ENCODE measurements at regions not wholly inside any gene's neighbourhood (a gene's known extent, or its start where the extent isn't known, plus 50 kb on each side); places are given as distances from the start of the nearest gene placed in this dataset.

DNA sequence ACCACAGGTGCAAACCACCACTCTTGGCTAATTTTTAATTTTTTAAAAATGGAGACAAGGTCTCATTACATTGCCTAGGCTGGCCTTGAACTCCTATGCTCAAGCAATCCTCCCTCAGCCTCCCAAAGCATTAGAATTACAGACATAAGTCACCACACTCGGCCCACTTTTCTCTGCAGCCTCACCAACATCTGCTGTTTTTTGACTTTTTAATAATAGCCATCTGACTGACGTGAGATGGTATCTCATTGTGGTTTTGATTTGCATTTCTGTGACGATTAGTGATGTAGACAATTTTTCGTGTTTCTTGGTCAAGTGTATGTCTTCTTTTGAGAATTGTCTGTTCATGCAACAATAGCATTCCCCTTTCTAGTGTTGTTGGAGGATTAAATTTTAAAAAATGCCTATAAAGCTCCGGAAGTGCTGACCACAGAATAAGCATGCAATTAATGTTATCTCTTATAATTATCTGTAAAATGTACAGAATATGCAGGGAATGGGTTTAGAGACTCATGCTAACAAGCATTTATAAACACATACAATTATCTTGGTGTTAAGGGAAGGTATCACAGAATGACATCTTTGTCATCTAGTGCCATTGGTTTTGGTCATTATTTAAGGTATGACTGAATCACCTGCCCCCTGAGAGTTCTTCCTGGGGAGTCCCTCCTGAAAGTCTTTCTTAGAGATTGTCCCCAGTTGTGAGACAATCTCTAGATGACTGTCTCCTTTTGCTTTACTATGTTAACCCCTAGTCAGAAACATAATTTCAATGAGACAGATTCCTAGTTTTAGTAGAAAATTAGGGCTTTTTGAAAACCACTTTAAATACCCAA lies 118.5 kb upstream of the SERTM1 start:
- Histone ChIP-seq H3K9me3 (no peaks in the 10 kb centered on the region), H4K20me1 (ENCODE audit: insufficient read depth) (no peaks in the 10 kb centered on the region), H3K36me3 (replicated peaks in 1 of 2; ENCODE audit: control insufficient read depth in 1 of 2, insufficient read depth in 2 of 2, low read length in 1 of 2) (no peaks in the 10 kb centered on the region), H3K4me1 (ENCODE audit: control insufficient read depth in 1 of 2, insufficient read depth in 2 of 2, low read depth in 1 of 2, low read length in 1 of 2) (peaks cover 0 to 7% of the 10 kb centered on the region in 2 experiments; a peak in 1 of 4 replicates), H3K4me2 (no peak overlapping the region), H3K4me3 (ENCODE audit: low read depth in 2 of 2, low read length in 1 of 2) (no peak overlapping the region), H3F3A (replicated peaks; ENCODE audit: insufficient read depth) (no peaks in the 10 kb centered on the region), H3K27ac (ENCODE audit: low read depth in 2 of 2, low read length in 1 of 2) (no peak overlapping the region), H2AFZ (ENCODE audit: low read depth) (no peak overlapping the region), H3K9ac (no peak overlapping the region), H3K79me2 (ENCODE audit: insufficient read depth) (no peaks in the 10 kb centered on the region), H3K9me2 (no peaks in the 10 kb centered on the region), H3K27me3 (ENCODE audit: insufficient read depth) (no peaks in the 10 kb centered on the region; the same call in 1 of the 2 replicates)
- ChIA-PET CTCF (no interaction called here), POLR2A (no interaction called here)
- WGBS (ENCODE audit: low lambda C conversion rate): 9% methylated on average over 5 of the region's 5 CpGs
- no peak for DNase-seq
- TF ChIP-seq JUND (IDR thresholded peaks at IDR 0.05) (no peak), SMC3 (IDR thresholded peaks at IDR 0.05; ENCODE audit: low read depth, low read length) (no peak), FOXM1 (IDR thresholded peaks at IDR 0.05; ENCODE audit: low read depth) (no peak), RFX5 (IDR thresholded peaks at IDR 0.05; ENCODE audit: low read length) (no peak), GABPA (IDR thresholded peaks at IDR 0.05; ENCODE audit: low read depth) (no peak), EZH2phosphoT487 (IDR thresholded peaks at IDR 0.05; ENCODE audit: borderline replicate concordance, low read depth) (no peak), TEAD4 (IDR thresholded peaks at IDR 0.05; ENCODE audit: borderline replicate concordance, insufficient read depth) (no peak), NFIC (IDR thresholded peaks at IDR 0.05; ENCODE audit: borderline replicate concordance) (no peak), FOSL2 (IDR thresholded peaks at IDR 0.05; ENCODE audit: borderline replicate concordance, low read depth) (no peak), TAF1 (IDR thresholded peaks at IDR 0.05; ENCODE audit: borderline replicate concordance, low read depth, low read length) (no peak)
- TF ChIP-seq, protein P1, sequence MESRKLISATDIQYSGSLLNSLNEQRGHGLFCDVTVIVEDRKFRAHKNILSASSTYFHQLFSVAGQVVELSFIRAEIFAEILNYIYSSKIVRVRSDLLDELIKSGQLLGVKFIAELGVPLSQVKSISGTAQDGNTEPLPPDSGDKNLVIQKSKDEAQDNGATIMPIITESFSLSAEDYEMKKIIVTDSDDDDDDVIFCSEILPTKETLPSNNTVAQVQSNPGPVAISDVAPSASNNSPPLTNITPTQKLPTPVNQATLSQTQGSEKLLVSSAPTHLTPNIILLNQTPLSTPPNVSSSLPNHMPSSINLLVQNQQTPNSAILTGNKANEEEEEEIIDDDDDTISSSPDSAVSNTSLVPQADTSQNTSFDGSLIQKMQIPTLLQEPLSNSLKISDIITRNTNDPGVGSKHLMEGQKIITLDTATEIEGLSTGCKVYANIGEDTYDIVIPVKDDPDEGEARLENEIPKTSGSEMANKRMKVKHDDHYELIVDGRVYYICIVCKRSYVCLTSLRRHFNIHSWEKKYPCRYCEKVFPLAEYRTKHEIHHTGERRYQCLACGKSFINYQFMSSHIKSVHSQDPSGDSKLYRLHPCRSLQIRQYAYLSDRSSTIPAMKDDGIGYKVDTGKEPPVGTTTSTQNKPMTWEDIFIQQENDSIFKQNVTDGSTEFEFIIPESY (IDR thresholded peaks at IDR 0.05; ENCODE audit: borderline replicate concordance, low read depth): no peak

DNA sequence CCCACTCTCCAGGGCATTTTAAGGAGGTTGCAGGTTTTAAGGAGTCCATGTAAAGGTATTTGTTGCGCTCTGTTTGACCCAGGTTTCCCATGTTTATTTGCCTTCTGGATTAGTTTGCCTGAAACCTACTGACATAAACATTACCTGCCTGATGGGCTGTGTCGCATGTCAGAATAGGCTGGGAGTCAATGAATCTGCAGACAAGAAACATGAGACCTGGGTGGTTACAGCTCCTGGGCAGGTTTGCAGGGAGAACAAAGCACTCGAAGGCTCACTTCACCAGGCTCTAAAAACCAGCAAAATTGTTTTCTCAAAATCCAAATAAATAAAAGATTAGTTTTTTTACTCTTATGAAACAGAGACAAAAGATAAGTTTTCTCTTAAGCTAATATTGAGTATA lies 114.4 kb upstream of the SERTM1 start:
- POLR2A ChIA-PET: no interaction called here

More for the DNA sequence above, 114.4 kb upstream of the SERTM1 start:
- CTCF ChIA-PET: interaction anchor here (1.4 kb wide), 1 partner anchor 17 kb away, joined by 3 read pairs; no protein-coding TSS in a partner anchor
- Histone ChIP-seq H3K27me3 (ENCODE audit: insufficient read depth) (no peaks in the 10 kb centered on the region; the same call in 1 of the 2 replicates), H3K36me3 (replicated peaks in 1 of 2; ENCODE audit: control insufficient read depth in 1 of 2, insufficient read depth in 2 of 2, low read length in 1 of 2) (no peaks in the 10 kb centered on the region), H3K4me1 (ENCODE audit: control insufficient read depth in 1 of 2, insufficient read depth in 2 of 2, low read depth in 1 of 2, low read length in 1 of 2) (peaks cover 0 to 7% of the 10 kb centered on the region in 2 experiments; a peak in 1 of 4 replicates), H3K9me3 (no peaks in the 10 kb centered on the region), H2AFZ (ENCODE audit: low read depth) (no peak overlapping the region), H4K20me1 (ENCODE audit: insufficient read depth) (no peaks in the 10 kb centered on the region), H3K79me2 (ENCODE audit: insufficient read depth) (no peaks in the 10 kb centered on the region), H3K27ac (ENCODE audit: low read depth in 2 of 2, low read length in 1 of 2) (no peak overlapping the region), H3K4me2 (no peak overlapping the region), H3K4me3 (ENCODE audit: low read depth in 2 of 2, low read length in 1 of 2) (no peak overlapping the region), H3F3A (replicated peaks; ENCODE audit: insufficient read depth) (no peaks in the 10 kb centered on the region), H3K9ac (no peak overlapping the region), H3K9me2 (no peaks in the 10 kb centered on the region)
- TF ChIP-seq RCOR1 (IDR thresholded peaks at IDR 0.05; ENCODE audit: low read length) (no peak), TAF1 (IDR thresholded peaks at IDR 0.05; ENCODE audit: borderline replicate concordance, low read depth, low read length) (no peak), RFX5 (IDR thresholded peaks at IDR 0.05; ENCODE audit: low read length) (no peak), TEAD4 (IDR thresholded peaks at IDR 0.05; ENCODE audit: borderline replicate concordance, insufficient read depth) (no peak), RAD21 (IDR thresholded peaks at IDR 0.05; ENCODE audit: low read length) (no peak), GATA2 (CRISPR knock-in tag; IDR thresholded peaks at IDR 0.05) (no peak), JUND (IDR thresholded peaks at IDR 0.05) (no peak)
- TF ChIP-seq, protein P2, sequence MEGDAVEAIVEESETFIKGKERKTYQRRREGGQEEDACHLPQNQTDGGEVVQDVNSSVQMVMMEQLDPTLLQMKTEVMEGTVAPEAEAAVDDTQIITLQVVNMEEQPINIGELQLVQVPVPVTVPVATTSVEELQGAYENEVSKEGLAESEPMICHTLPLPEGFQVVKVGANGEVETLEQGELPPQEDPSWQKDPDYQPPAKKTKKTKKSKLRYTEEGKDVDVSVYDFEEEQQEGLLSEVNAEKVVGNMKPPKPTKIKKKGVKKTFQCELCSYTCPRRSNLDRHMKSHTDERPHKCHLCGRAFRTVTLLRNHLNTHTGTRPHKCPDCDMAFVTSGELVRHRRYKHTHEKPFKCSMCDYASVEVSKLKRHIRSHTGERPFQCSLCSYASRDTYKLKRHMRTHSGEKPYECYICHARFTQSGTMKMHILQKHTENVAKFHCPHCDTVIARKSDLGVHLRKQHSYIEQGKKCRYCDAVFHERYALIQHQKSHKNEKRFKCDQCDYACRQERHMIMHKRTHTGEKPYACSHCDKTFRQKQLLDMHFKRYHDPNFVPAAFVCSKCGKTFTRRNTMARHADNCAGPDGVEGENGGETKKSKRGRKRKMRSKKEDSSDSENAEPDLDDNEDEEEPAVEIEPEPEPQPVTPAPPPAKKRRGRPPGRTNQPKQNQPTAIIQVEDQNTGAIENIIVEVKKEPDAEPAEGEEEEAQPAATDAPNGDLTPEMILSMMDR (IDR thresholded peaks at IDR 0.05): no peak
- TF ChIP-seq, protein P3, sequence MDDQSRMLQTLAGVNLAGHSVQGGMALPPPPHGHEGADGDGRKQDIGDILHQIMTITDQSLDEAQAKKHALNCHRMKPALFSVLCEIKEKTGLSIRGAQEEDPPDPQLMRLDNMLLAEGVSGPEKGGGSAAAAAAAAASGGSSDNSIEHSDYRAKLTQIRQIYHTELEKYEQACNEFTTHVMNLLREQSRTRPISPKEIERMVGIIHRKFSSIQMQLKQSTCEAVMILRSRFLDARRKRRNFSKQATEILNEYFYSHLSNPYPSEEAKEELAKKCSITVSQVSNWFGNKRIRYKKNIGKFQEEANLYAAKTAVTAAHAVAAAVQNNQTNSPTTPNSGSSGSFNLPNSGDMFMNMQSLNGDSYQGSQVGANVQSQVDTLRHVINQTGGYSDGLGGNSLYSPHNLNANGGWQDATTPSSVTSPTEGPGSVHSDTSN (IDR thresholded peaks at IDR 0.05): no peak
- no peak for DNase-seq
- WGBS (ENCODE audit: low lambda C conversion rate): 34% methylated on average over 3 of the region's 3 CpGs

All from SK-N-SH (cell line).